Astrocyte of the cerebellum (primary cell): ENCODE measurements at regions not wholly inside any gene's neighbourhood (a gene's known extent, or its start where the extent isn't known, plus 50 kb on each side); places are given as distances from the start of the nearest gene placed in this dataset.

Experiments
- DNase-seq: peaks from one replicate; pipeline ENCODE4 v3.0.0-alpha.2; 2011; ENCODE audit warnings: low read depth
- H3K4me3 ChIP-seq: 2 replicates; pipeline ENCODE4 v1.5.1; 2011; ENCODE audit warnings: mild to moderate bottlenecking, low read depth, low read length, moderate library complexity
- CTCF ChIP-seq: IDR thresholded peaks from 2 replicates; pipeline ENCODE4 v1.5.1; 2012; ENCODE audit warnings: low read length, low read depth, moderate library complexity, mild to moderate bottlenecking; ENCODE audit errors: missing control alignments
- in situ Hi-C: cut with HindIII; loops from 2 replicates; pipeline ENCODE4 v1.10.0; 2017; ENCODE audit warnings: low sequenced_read_pairs

GRCh38 chr14:71616013-71616412 lies 316.2 kb upstream of the RGS6 start:
- TF ChIP-seq CTCF: no peak
- in situ Hi-C loops: no loop called here
- H3K4me3 ChIP-seq: no peak overlapping the region
- DNase-seq: no peak

GRCh38 chr14:71618047-71618446 lies 314.2 kb upstream of the RGS6 start:
- TF ChIP-seq CTCF: no peak
- no peak for DNase-seq
- H3K4me3 ChIP-seq: no peak overlapping the region
- in situ Hi-C loops: no loop called here

- in situ Hi-C loops: no loop called here
- no peak for TF ChIP-seq CTCF
- no peak overlapping the region for H3K4me3 ChIP-seq
- no peak for DNase-seq
These were observed 313.5 kb upstream of the RGS6 start for GRCh38 chr14:71618716-71619115.

- no peak for TF ChIP-seq CTCF
- in situ Hi-C loops: no loop called here
- H3K4me3 ChIP-seq: no peak overlapping the region
These were observed 312.8 kb upstream of the RGS6 start for GRCh38 chr14:71619472-71619871.

GRCh38 chr14:71620401-71620800 lies 311.8 kb upstream of the RGS6 start:
- DNase-seq: no peak
- TF ChIP-seq CTCF: no peak
- in situ Hi-C loops: no loop called here

More at GRCh38 chr14:71619472-71619871, 312.8 kb upstream of the RGS6 start:
- DNase-seq: no peak

GRCh38 chr14:71621276-71621675 lies 311.0 kb upstream of the RGS6 start:
- DNase-seq: peak; percentile 18
- TF ChIP-seq CTCF: no peak
- H3K4me3 ChIP-seq: no peak overlapping the region
- in situ Hi-C loops: no loop called here

More at GRCh38 chr14:71620401-71620800, 311.8 kb upstream of the RGS6 start:
- H3K4me3 ChIP-seq: no peak overlapping the region
